CD4-positive, alpha-beta memory T cell (primary cell): ENCODE measurements at regions not wholly inside any gene's neighbourhood (a gene's known extent, or its start where the extent isn't known, plus 50 kb on each side); places are given as distances from the start of the nearest gene placed in this dataset.
"Not testable (repeated sequence)": the region's sequence is repeated elsewhere in the genome, so short reads cannot be mapped to it uniquely, and the experiment has no call there.

Experiments used
- CTCF ChIA-PET: fragments of 350-600 bp; sonication (Branson Sonifier 250); formaldehyde crosslinking; loops from one replicate; lab custom pipeline; 2021; ENCODE audit warnings: inconsistent platforms; ENCODE audit not compliant: partially characterized antibody; lab: Charles Lee
- POLR2A ChIA-PET: fragments of 350-600 bp; sonication (Branson Sonifier 250); formaldehyde crosslinking; loops from one replicate; lab custom pipeline; 2021; ENCODE audit not compliant: partially characterized antibody; lab: Charles Lee
- DNase-seq, 5 donors: peaks; one replicate each; pipeline versions ENCODE4 v3.0.0 to v3.0.0-alpha.2; 2020 to 2022; ENCODE audit warnings: mixed read lengths in 1 of 5
- H3K27ac ChIP-seq: one replicate; pipeline ENCODE4 v1.7.0; 2013; ENCODE audit warnings: low read depth, low read length
- H3K27me3 ChIP-seq: 2 replicates; pipeline ENCODE4 v1.7.0; 2013; ENCODE audit warnings: mild to moderate bottlenecking, low read length, moderate library complexity; ENCODE audit not compliant: insufficient read depth
- H3K36me3 ChIP-seq: 2 replicates; pipeline ENCODE4 v1.7.0; 2013; ENCODE audit warnings: mild to moderate bottlenecking, low read length, moderate library complexity; ENCODE audit not compliant: insufficient read depth
- H3K4me1 ChIP-seq: 2 replicates; pipeline ENCODE4 v1.7.0; 2013; ENCODE audit warnings: mild to moderate bottlenecking, low read length, moderate library complexity; ENCODE audit not compliant: insufficient read depth
- H3K4me3 ChIP-seq, 2 donors: one replicate each; pipeline ENCODE4 v1.7.0; 2013; ENCODE audit warnings: low read length in 2 of 2, mild to moderate bottlenecking in 1 of 2
- H3K9me3 ChIP-seq, 2 donors: one replicate each; pipeline ENCODE4 v1.7.0; 2013; ENCODE audit warnings: low read length in 2 of 2, control low read depth in 1 of 2; ENCODE audit not compliant: control insufficient read depth in 1 of 2
- H3K27ac Mint-ChIP-seq, 7 donors: one replicate each; pipeline ENCODE4 v1.8.0; 2020 to 2021; ENCODE audit warnings: mixed read lengths in 7 of 7, mild to moderate bottlenecking in 6 of 7, inconsistent platforms in 3 of 7, moderate library complexity in 3 of 7
- H3K27me3 Mint-ChIP-seq, 2 donors: one replicate each; pipeline ENCODE4 v1.8.0; 2020 to 2021; ENCODE audit warnings: mixed read lengths in 2 of 2
- H3K36me3 Mint-ChIP-seq, 2 donors: one replicate each; pipeline ENCODE4 v1.8.0; 2020 to 2021; ENCODE audit warnings: mixed read lengths in 2 of 2, inconsistent platforms in 1 of 2, mild to moderate bottlenecking in 1 of 2
- H3K4me1 Mint-ChIP-seq, 4 donors: one replicate each; pipeline ENCODE4 v1.8.0; 2020 to 2021; ENCODE audit warnings: mixed read lengths in 4 of 4, mild to moderate bottlenecking in 1 of 4
- H3K4me3 Mint-ChIP-seq, 8 donors: one replicate each; pipeline ENCODE4 v1.8.0; 2020 to 2021; ENCODE audit warnings: mixed read lengths in 8 of 8, mild to moderate bottlenecking in 7 of 8, moderate library complexity in 6 of 8, inconsistent platforms in 3 of 8
- H3K9me3 Mint-ChIP-seq, 8 donors: one replicate each; pipeline ENCODE4 v1.8.0; 2020 to 2021; ENCODE audit warnings: mixed read lengths in 8 of 8, mild to moderate bottlenecking in 5 of 8, inconsistent platforms in 3 of 8, moderate library complexity in 1 of 8
- intact Hi-C: fragments of 100-400 bp; cut with micrococcal nuclease; formaldehyde crosslinking; loops from one replicate; pipeline ENCODE4 v1.15.1; 2023

GRCh38 chrX:1053600-1053999, 158.8 kb downstream of the CRLF2 start:
- DNase-seq, H3K4me3 ChIP-seq, POLR2A ChIA-PET, H3K4me3 Mint-ChIP-seq, H3K36me3 Mint-ChIP-seq, H3K4me1 Mint-ChIP-seq, CTCF ChIA-PET, H3K36me3 ChIP-seq, H3K27ac ChIP-seq, H3K4me1 ChIP-seq, H3K27me3 Mint-ChIP-seq, H3K27me3 ChIP-seq, intact Hi-C loops: not testable (repeated sequence)
- H3K9me3 Mint-ChIP-seq, result peaks cover 0 to 52% (median 35%) of the 10 kb centered on the region in 8 donors
- peaks cover 4 to 24% of the 10 kb centered on the region in 2 donors for H3K9me3 ChIP-seq
- H3K27ac Mint-ChIP-seq, result peak overlapping the region in 1 of 7 donors; percentile 15

GRCh38 chrX:1053072-1053471, 159.4 kb downstream of the CRLF2 start:
- Mint-ChIP-seq H3K9me3 (peaks cover 0 to 48% (median 35%) of the 10 kb centered on the region in 8 donors), H3K36me3 (peaks cover 3 to 4% of the 10 kb centered on the region in 2 donors), H3K27ac (no peak overlapping the region), H3K27me3 (no peaks in the 10 kb centered on the region), H3K4me1 (no peaks in the 10 kb centered on the region), H3K4me3 (no peak overlapping the region)
- Histone ChIP-seq H3K4me1 (no peaks in the 10 kb centered on the region), H3K4me3 (no peak overlapping the region), H3K9me3 (peaks cover 4 to 24% of the 10 kb centered on the region in 2 donors), H3K36me3 (no peaks in the 10 kb centered on the region), H3K27me3 (no peaks in the 10 kb centered on the region), H3K27ac (no peak overlapping the region)
- ChIA-PET CTCF (no interaction called here), POLR2A (no interaction called here)
- intact Hi-C loops, result no loop called here
- DNase-seq, result no peak

DNA sequence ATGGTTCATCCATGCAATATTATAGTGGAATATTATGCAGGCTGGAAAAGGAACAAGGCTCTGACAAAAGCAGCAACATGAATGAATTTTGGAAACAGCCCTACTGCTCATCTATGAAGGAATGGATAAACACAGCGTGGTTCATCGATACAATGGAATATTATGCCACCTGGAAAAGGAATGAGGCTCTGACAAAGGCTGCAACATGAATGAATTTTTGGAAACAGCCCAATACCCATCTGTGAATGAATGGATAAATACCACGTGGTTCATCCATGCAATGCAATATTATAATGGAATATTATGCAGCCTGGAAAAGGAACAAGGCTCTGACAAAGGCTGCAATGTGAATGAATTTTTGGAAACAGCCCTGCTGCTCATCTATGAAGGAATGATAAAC, 160.4 kb downstream of the CRLF2 start:
- DNase-seq, result no peak
- intact Hi-C loops, result no loop called here
- H3K27ac ChIP-seq, result no peak overlapping the region
- peaks cover 4 to 24% of the 10 kb centered on the region in 2 donors for H3K9me3 ChIP-seq
- peaks cover 3 to 4% of the 10 kb centered on the region in 2 donors for H3K36me3 Mint-ChIP-seq
- no peaks in the 10 kb centered on the region for H3K27me3 Mint-ChIP-seq
- no peaks in the 10 kb centered on the region for H3K27me3 ChIP-seq
- CTCF ChIA-PET, result no interaction called here
- no peaks in the 10 kb centered on the region for H3K4me1 ChIP-seq
- no peaks in the 10 kb centered on the region for H3K36me3 ChIP-seq
- no peak overlapping the region for H3K4me3 Mint-ChIP-seq
- POLR2A ChIA-PET, result no interaction called here
- H3K4me3 ChIP-seq, result no peak overlapping the region
- H3K9me3 Mint-ChIP-seq, result peaks cover 2 to 52% (median 37%) of the 10 kb centered on the region in 8 donors
- no peak overlapping the region for H3K27ac Mint-ChIP-seq
- H3K4me1 Mint-ChIP-seq, result no peaks in the 10 kb centered on the region

GRCh38 chrX:1051421-1051820, 161.0 kb downstream of the CRLF2 start:
- Histone ChIP-seq H3K36me3 (no peaks in the 10 kb centered on the region), H3K4me1 (no peaks in the 10 kb centered on the region), H3K9me3 (peaks cover 4 to 24% of the 10 kb centered on the region in 2 donors), H3K4me3 (no peak overlapping the region), H3K27me3 (no peaks in the 10 kb centered on the region), H3K27ac (no peak overlapping the region)
- Mint-ChIP-seq H3K27ac (no peak overlapping the region), H3K4me1 (no peaks in the 10 kb centered on the region), H3K36me3 (peaks cover 3 to 4% of the 10 kb centered on the region in 2 donors), H3K9me3 (peaks cover 2 to 52% (median 37%) of the 10 kb centered on the region in 8 donors), H3K27me3 (no peaks in the 10 kb centered on the region), H3K4me3 (no peak overlapping the region)
- ChIA-PET CTCF (no interaction called here), POLR2A (no interaction called here)
- DNase-seq, result no peak
- intact Hi-C loops, result no loop called here

DNA sequence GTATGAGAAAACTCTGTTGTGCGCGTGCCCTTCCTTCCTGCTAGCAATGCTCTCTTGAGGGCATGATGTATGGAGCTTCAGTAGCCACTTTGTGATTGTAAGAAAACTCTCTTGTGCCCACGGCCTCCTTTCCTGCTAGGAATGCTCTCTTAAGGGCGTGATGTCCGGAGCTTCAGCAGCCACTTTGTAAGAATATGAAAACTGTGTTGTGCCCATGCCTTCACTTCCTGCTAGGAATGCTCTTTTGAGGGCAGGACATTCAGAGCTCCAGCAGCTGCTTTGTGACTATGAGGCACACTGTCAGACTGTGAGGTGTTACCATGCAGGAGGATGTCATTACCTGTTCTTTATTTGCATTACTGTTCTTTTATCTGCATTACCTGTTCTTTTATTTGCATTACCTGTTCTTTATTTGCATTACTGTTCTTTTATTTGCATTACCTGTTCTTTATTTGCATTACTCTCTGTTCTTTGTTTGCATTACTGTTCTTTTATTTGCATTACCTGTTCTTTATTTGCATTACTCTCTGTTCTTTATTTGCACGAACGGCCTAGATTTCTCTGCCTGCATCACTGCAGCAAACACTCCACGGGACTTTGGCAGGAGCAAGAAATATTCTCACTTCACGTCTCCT, 166.7 kb downstream of the CRLF2 start:
- Mint-ChIP-seq H3K9me3 (peaks cover 0 to 30% (median 26%) of the 10 kb centered on the region in 8 donors), H3K4me1 (no peaks in the 10 kb centered on the region), H3K27me3 (no peaks in the 10 kb centered on the region), H3K36me3 (no peaks in the 10 kb centered on the region), H3K27ac (no peak overlapping the region), H3K4me3 (no peak overlapping the region)
- Histone ChIP-seq H3K36me3 (no peaks in the 10 kb centered on the region), H3K4me1 (no peaks in the 10 kb centered on the region), H3K27ac (no peak overlapping the region), H3K27me3 (no peaks in the 10 kb centered on the region), H3K4me3 (no peak overlapping the region), H3K9me3 (peaks cover 0 to 8% of the 10 kb centered on the region in 2 donors)
- ChIA-PET CTCF (no interaction called here), POLR2A (no interaction called here)
- intact Hi-C loops, result no loop called here
- DNase-seq, result no peak

DNA sequence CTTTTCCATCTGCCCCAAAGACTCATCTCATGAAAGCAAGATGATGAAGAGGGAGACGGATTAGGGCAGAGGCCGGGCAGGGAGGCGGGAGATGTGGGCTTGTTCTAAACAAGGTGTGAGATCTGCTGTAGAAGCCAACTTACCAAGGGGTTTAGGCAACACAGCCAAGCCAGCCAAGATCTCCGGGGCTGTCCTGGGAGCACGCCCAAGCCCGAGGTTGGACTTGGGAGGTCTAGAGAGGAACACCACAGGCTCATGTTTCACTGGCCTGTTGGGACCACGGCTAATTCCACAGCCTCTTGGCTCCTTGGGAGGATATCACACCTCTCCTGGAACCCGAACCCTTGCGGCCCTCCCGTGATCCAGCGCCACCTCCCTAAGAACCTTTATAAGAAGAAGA, 171.4 kb downstream of the CRLF2 start:
- intact Hi-C loops, result no loop called here
- ChIA-PET POLR2A (no interaction called here), CTCF (no interaction called here)
- Mint-ChIP-seq H3K9me3 (peaks cover 0 to 24% (median 20%) of the 10 kb centered on the region in 8 donors), H3K36me3 (no peaks in the 10 kb centered on the region), H3K4me3 (no peak overlapping the region), H3K27ac (no peak overlapping the region), H3K4me1 (no peaks in the 10 kb centered on the region), H3K27me3 (no peaks in the 10 kb centered on the region)
- Histone ChIP-seq H3K4me1 (no peaks in the 10 kb centered on the region), H3K9me3 (peaks cover 0 to 8% of the 10 kb centered on the region in 2 donors), H3K4me3 (no peak overlapping the region), H3K36me3 (no peaks in the 10 kb centered on the region), H3K27me3 (no peaks in the 10 kb centered on the region), H3K27ac (no peak overlapping the region)
- no peak for DNase-seq

DNA sequence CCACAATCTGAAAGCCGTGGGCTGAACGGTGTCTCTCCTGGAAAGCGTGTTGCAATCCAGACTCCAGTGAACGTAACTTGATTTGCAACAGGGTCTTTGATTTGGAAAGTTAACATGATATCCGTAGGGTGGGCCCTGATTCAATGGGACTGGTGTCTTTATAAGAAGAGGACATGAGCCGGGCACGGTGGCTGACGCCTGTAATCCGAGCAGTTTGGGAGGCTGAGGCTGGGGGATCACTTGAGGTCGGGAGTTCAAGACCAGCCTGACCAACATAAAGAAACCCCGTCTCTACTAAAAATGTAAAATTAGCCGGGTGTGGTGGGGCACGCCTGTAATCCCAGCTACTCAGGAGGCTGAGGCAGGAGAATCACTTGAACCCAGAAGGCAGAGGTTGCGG, 176.5 kb downstream of the CRLF2 start:
- intact Hi-C loops, H3K36me3 Mint-ChIP-seq, H3K27ac Mint-ChIP-seq, H3K27ac ChIP-seq, H3K4me3 ChIP-seq, H3K4me1 ChIP-seq, H3K9me3 ChIP-seq, H3K27me3 Mint-ChIP-seq, H3K4me1 Mint-ChIP-seq, POLR2A ChIA-PET, H3K36me3 ChIP-seq, CTCF ChIA-PET, H3K4me3 Mint-ChIP-seq, DNase-seq, H3K27me3 ChIP-seq: not testable (repeated sequence)
- peaks cover 0 to 16% (median 7%) of the 10 kb centered on the region in 8 donors for H3K9me3 Mint-ChIP-seq
